T-helper 17 cell (primary cell): ENCODE measurements at regions not wholly inside any gene's neighbourhood (a gene's known extent, or its start where the extent isn't known, plus 50 kb on each side); places are given as distances from the start of the nearest gene placed in this dataset.
"Not testable (repeated sequence)": the region's sequence is repeated elsewhere in the genome, so short reads cannot be mapped to it uniquely, and the experiment has no call there.

Experiments
- ATAC-seq: fragments of 150-1000 bp; cut with Tn5 transposase; 2 replicates; pipeline ENCODE4 v1.10.0; 2021; ENCODE audit warnings: mild to moderate bottlenecking, moderate library complexity
- DNase-seq, 3 donors: peaks; one replicate each; pipeline versions ENCODE4 v3.0.0 to v3.0.0-alpha.2; 2020 to 2021
- H3K9me3 ChIP-seq: one replicate; pipeline ENCODE4 v1.7.0; 2013; ENCODE audit warnings: low read length, mild to moderate bottlenecking; ENCODE audit not compliant: control insufficient read depth, poor library complexity, severe bottlenecking
- H3K27ac Mint-ChIP-seq: one replicate; pipeline ENCODE4 v1.8.0; 2022; ENCODE audit warnings: mild to moderate bottlenecking, moderate library complexity, mixed read lengths
- H3K27me3 Mint-ChIP-seq: one replicate; pipeline ENCODE4 v1.8.0; 2022; ENCODE audit warnings: mixed read lengths
- H3K36me3 Mint-ChIP-seq: one replicate; pipeline ENCODE4 v1.8.0; 2022; ENCODE audit warnings: low read depth, mixed read lengths
- H3K4me1 Mint-ChIP-seq: one replicate; pipeline ENCODE4 v1.8.0; 2022; ENCODE audit warnings: mild to moderate bottlenecking, mixed read lengths
- H3K4me3 Mint-ChIP-seq: one replicate; pipeline ENCODE4 v1.8.0; 2022; ENCODE audit warnings: mild to moderate bottlenecking, moderate library complexity, mixed read lengths

DNA sequence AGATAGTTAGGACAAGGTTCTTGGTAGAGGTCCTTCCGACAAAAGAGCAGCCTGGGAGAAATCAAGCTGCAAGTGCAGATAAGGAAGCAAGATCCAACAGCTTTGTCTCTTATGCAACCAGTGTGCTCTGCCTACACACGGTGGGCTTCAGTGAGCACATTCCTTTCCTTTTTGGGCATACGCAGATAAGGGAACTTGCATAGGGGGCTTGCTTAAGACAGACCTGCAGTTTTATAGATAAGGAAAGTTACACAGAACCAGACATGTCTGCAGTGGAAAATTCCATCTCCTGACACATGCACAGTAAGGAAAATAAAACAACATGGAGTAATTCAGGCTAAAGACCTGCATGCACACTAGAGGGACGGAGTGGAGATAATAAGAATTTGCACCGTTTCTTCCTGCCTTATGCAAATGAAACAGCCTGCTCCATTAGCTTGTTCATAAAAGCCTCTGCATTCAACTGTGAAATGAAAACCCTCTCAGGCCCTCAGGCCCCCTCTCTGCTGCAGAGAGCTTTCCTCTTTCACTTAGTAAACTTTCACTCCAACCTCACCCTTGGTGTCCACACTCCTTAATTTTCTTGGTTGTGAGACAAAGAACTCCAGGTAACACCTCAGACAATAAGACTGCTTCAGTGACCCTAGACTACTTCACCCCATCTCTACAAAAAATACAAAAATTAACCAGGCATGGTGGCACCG is 97.5 kb upstream of the MYLIP start:
- no peaks in the 10 kb centered on the region for H3K36me3 Mint-ChIP-seq
- no peaks in the 10 kb centered on the region for H3K9me3 ChIP-seq
- no peak overlapping the region for H3K27ac Mint-ChIP-seq
- no peak for ATAC-seq
- H3K4me3 Mint-ChIP-seq = no peak overlapping the region
- no peak for DNase-seq
- peaks cover 16% of the 10 kb centered on the region for H3K27me3 Mint-ChIP-seq
- H3K4me1 Mint-ChIP-seq = no peaks in the 10 kb centered on the region

DNA sequence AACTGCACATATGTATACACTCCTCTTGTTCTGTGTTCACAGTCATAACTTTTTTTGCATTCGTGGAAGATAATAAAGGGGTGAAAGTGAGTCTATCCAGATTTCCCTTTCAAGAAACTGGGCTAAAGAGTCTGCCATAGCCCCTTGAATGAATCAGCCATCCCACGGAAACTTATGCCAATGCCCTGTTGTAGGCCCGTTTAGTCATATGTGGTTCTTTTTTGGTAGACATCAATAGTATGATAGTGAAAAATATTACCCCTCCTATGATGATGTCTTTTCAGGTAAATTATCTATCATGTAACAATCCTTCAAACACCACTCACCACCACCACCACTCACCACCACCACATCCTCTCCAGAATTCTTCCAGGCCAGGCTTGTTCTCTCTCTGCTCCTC is 99.9 kb upstream of the MYLIP start:
- H3K36me3 Mint-ChIP-seq = no peaks in the 10 kb centered on the region
- H3K27me3 Mint-ChIP-seq = peaks cover 11% of the 10 kb centered on the region
- no peak overlapping the region for H3K27ac Mint-ChIP-seq
- no peak overlapping the region for H3K4me3 Mint-ChIP-seq
- H3K4me1 Mint-ChIP-seq = no peaks in the 10 kb centered on the region
- DNase-seq (no peak), ATAC-seq (no peak)
- H3K9me3 ChIP-seq = no peaks in the 10 kb centered on the region

- DNase-seq (no peak), ATAC-seq (no peak)
- Mint-ChIP-seq H3K36me3 (no peaks in the 10 kb centered on the region), H3K4me1 (no peaks in the 10 kb centered on the region), H3K4me3 (no peak overlapping the region), H3K27ac (no peak overlapping the region), H3K27me3 (peaks cover 18% of the 10 kb centered on the region)
- H3K9me3 ChIP-seq = no peaks in the 10 kb centered on the region
Observed at GRCh38 chr6:16020259-16020658, 108.6 kb upstream of the MYLIP start.

DNA sequence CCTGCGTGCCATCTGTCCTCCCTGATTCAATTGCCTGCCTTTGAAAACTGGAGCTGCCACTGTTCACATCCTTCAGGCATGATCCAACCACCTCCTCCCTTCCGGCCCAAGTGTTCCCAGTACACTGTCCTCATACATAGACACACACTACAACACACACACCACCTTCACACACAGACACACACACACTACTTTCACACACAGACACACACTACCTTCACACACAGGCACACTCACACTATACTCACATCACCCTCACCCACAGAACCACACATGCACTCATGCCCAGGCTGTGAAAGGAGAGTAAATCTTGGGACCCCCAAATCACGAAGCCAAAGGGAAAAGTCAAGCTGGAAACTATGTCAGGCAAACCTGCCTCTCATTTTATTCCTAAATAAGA is 109.4 kb upstream of the MYLIP start:
- Mint-ChIP-seq H3K36me3 (no peaks in the 10 kb centered on the region), H3K27me3 (peaks cover 18% of the 10 kb centered on the region), H3K4me3 (no peak overlapping the region), H3K27ac (no peak overlapping the region), H3K4me1 (no peaks in the 10 kb centered on the region)
- no peak for ATAC-seq
- no peak for DNase-seq
- no peaks in the 10 kb centered on the region for H3K9me3 ChIP-seq

DNA sequence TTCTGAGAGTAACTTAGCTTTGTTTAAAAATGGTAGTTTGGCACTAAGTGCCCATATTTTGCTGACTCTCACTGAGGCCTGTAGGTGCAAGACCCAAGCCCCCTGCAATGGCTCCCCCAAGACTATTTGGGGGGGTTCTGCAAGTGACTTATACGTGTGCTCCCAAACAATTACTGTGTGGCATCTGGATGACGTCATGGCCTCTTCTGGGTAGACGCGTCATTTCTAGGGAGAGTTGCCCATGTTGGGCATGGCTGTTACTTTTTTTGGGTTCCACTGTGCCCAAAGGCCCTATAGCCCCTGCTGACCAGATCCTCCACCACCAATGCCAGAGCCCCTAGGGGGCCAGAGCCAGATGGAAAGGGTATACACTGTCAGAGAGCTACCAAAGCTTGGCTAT is 110.3 kb upstream of the MYLIP start:
- no peak for ATAC-seq
- Mint-ChIP-seq H3K27ac (no peak overlapping the region), H3K27me3 (peaks cover 12% of the 10 kb centered on the region)

GRCh38 chr6:16014325-16014724 is 114.6 kb upstream of the MYLIP start:
- not testable (repeated sequence) for DNase-seq, H3K36me3 Mint-ChIP-seq, H3K9me3 ChIP-seq, H3K27ac Mint-ChIP-seq, H3K4me1 Mint-ChIP-seq, ATAC-seq, H3K4me3 Mint-ChIP-seq
- peaks cover 12% of the 10 kb centered on the region for H3K27me3 Mint-ChIP-seq

More for the DNA sequence above, 110.3 kb upstream of the MYLIP start:
- Mint-ChIP-seq H3K36me3 (no peaks in the 10 kb centered on the region), H3K4me3 (no peak overlapping the region), H3K4me1 (no peaks in the 10 kb centered on the region)
- DNase-seq = no peak
- no peaks in the 10 kb centered on the region for H3K9me3 ChIP-seq

DNA sequence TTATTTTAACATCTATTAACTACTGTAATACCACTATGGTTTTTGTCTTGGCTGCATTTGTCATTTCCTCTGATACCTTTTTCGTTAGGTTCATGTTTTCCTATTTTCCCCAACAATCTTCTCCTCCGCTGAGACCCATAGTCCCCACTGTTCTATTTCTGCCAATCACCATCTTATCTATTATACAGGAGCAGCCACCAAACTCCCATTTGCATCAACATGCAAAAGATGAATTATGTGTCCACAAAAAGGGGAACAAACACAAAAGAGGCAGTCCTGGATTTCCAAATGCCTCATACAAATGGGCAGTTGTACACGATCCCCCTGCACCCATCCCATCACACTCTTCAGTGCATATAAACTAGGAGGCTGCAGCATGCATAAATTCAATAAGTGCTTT is 121.7 kb upstream of the MYLIP start:
- no peak overlapping the region for H3K27ac Mint-ChIP-seq
- ATAC-seq (no peak), DNase-seq (no peak)
- H3K4me3 Mint-ChIP-seq = no peak overlapping the region
- H3K4me1 Mint-ChIP-seq = no peaks in the 10 kb centered on the region
- H3K9me3 ChIP-seq = no peaks in the 10 kb centered on the region
- H3K27me3 Mint-ChIP-seq = peaks cover 6% of the 10 kb centered on the region
- H3K36me3 Mint-ChIP-seq = no peaks in the 10 kb centered on the region

- H3K27ac Mint-ChIP-seq = no peak overlapping the region
- H3K9me3 ChIP-seq = no peaks in the 10 kb centered on the region
- ATAC-seq (no peak), DNase-seq (no peak)
- peaks cover 6% of the 10 kb centered on the region for H3K27me3 Mint-ChIP-seq
- H3K4me1 Mint-ChIP-seq = no peaks in the 10 kb centered on the region
- no peaks in the 10 kb centered on the region for H3K36me3 Mint-ChIP-seq
- H3K4me3 Mint-ChIP-seq = no peak overlapping the region
Observed at GRCh38 chr6:16006681-16007080, 122.2 kb upstream of the MYLIP start.

DNA sequence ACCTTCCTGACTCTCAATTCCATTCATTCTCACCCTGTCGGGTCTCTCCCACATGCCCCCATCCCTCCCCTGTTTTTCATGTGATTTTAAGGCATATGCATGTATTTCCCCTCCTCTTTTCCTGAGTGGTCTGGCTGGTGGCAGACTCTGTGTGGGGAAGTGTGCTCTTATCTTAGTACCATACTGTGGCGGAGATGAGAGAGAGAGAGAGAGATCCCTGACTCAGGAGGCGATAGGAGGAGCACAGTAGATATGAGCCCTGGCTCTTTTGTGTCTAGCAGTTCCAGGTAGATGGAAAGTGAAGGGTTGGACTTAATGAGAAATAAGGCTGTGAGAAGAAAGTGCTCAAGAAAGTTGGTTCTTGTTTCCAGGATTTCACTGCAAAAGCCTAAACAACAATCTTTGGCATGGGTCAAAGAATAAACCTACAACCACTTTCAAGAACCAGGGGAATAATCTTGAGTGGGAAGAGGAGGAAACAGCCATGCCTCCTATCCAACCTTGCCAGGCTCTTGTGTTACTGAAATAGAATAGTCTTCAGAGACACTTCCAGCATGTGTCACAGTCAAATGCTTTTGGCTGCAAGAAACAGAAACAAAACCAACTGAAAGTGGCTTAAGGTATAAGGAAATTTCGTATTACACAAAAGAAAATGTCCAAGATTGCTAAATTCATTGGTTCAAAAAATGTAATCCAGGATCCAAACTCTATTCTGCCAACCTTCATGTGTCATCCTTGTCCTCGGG is 123.8 kb upstream of the MYLIP start:
- H3K9me3 ChIP-seq = no peaks in the 10 kb centered on the region
- Mint-ChIP-seq H3K36me3 (no peaks in the 10 kb centered on the region), H3K27me3 (peaks cover 6% of the 10 kb centered on the region), H3K4me3 (no peak overlapping the region), H3K27ac (no peak overlapping the region), H3K4me1 (no peaks in the 10 kb centered on the region)
- ATAC-seq (no peak), DNase-seq (no peak)

- Mint-ChIP-seq H3K4me3 (no peak overlapping the region), H3K27ac (no peak overlapping the region)
- ATAC-seq = no peak
Observed at GRCh38 chr6:16003197-16003491, 125.7 kb upstream of the MYLIP start.

GRCh38 chr6:16002332-16003196 is 126.3 kb upstream of the MYLIP start:
- no peaks in the 10 kb centered on the region for H3K4me1 Mint-ChIP-seq
- H3K27ac Mint-ChIP-seq = no peak overlapping the region
- DNase-seq = no peak
- H3K27me3 Mint-ChIP-seq = peaks cover 18% of the 10 kb centered on the region
- H3K9me3 ChIP-seq = no peaks in the 10 kb centered on the region
- no peak for ATAC-seq
- H3K36me3 Mint-ChIP-seq = peaks cover 2% of the 10 kb centered on the region
- no peak overlapping the region for H3K4me3 Mint-ChIP-seq

More at GRCh38 chr6:16003197-16003491, 125.7 kb upstream of the MYLIP start:
- H3K9me3 ChIP-seq = no peaks in the 10 kb centered on the region
- H3K36me3 Mint-ChIP-seq = no peaks in the 10 kb centered on the region
- peaks cover 12% of the 10 kb centered on the region for H3K27me3 Mint-ChIP-seq
- H3K4me1 Mint-ChIP-seq = no peaks in the 10 kb centered on the region
- no peak for DNase-seq

DNA sequence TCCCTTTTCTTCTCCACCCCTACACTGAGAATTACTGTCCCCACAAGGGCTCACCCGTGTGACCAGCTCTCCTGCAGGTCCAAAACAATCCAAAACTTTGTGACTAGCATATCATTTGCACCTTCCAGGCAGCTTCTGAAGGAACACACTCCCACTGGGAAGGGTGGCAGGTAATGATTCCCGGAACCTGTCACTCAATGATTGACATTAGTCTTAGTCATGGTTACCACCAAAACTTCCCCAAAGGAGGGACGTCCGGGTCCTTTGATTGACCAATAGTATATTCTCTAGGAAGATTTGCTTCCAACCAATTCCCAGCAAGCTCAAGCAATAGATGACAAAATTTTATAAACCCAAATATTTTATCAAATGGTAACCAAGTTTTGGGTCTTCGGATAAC is 127.7 kb upstream of the MYLIP start:
- no peak for DNase-seq
- ATAC-seq = no peak
- peaks cover 4% of the 10 kb centered on the region for H3K36me3 Mint-ChIP-seq
- peaks cover 3% of the 10 kb centered on the region for H3K4me1 Mint-ChIP-seq
- peaks cover 22% of the 10 kb centered on the region for H3K27me3 Mint-ChIP-seq
- no peak overlapping the region for H3K4me3 Mint-ChIP-seq
- H3K9me3 ChIP-seq = no peaks in the 10 kb centered on the region
- no peak overlapping the region for H3K27ac Mint-ChIP-seq

DNA sequence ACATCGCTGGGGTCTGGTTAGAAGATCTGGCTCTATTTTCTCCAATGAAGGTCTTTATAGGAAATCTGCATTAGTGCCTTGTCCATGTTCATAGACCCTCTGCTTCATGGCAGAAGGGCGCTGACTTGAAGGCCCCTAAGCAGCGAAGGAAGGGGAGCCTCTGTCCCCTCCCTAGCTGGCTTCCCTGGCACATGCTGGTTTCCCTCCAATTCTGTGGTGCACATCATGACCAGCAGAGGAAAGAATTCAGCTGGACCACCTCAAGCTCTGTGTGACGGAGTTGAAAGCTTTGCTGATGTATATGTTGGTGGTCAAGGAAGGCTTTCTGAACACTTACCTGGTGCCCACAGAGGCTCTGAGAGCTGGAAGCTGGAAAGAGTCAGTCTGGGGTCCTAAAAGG is 129.7 kb upstream of the MYLIP start:
- Mint-ChIP-seq H3K36me3 (peaks cover 4% of the 10 kb centered on the region), H3K27me3 (peaks cover 30% of the 10 kb centered on the region), H3K4me3 (no peak overlapping the region), H3K4me1 (peaks cover 7% of the 10 kb centered on the region), H3K27ac (no peak overlapping the region)
- no peak for ATAC-seq
- no peaks in the 10 kb centered on the region for H3K9me3 ChIP-seq
- no peak for DNase-seq
